Activated CD8-positive, alpha-beta T cell treated with anti-CD3 and anti-CD28 coated beads for 36 hours (primary cell): ENCODE measurements at regions not wholly inside any gene's neighbourhood (a gene's known extent, or its start where the extent isn't known, plus 50 kb on each side); places are given as distances from the start of the nearest gene placed in this dataset.

ENCODE experiments used
- ATAC-seq: fragments of 200-7000 bp; cut with Tn5 transposase; one replicate; pipeline ENCODE4 v1.10.0; 2021; ENCODE audit warnings: mild to moderate bottlenecking, moderate library complexity
- CTCF ChIA-PET: fragments of 350-600 bp; sonication (Branson Sonifier 250); formaldehyde crosslinking; loops from one replicate; lab custom pipeline; 2021; ENCODE audit warnings: antibody characterized with exemption; lab: Charles Lee
- POLR2A ChIA-PET: fragments of 350-600 bp; sonication (Branson Sonifier 250); formaldehyde crosslinking; loops from one replicate; lab custom pipeline; 2021; ENCODE audit warnings: antibody characterized with exemption; lab: Charles Lee
- DNase-seq: peaks from one replicate; pipeline ENCODE4 v3.0.0-alpha.2; 2020
- H3K27ac Mint-ChIP-seq: one replicate; pipeline ENCODE4 v1.8.0; 2021; ENCODE audit warnings: mild to moderate bottlenecking, mixed read lengths
- H3K27me3 Mint-ChIP-seq: one replicate; pipeline ENCODE4 v1.8.0; 2021; ENCODE audit warnings: mixed read lengths
- H3K36me3 Mint-ChIP-seq: one replicate; pipeline ENCODE4 v1.8.0; 2021; ENCODE audit warnings: low read depth, mixed read lengths
- H3K4me1 Mint-ChIP-seq: one replicate; pipeline ENCODE4 v1.8.0; 2021; ENCODE audit warnings: low read depth, mixed read lengths
- H3K4me3 Mint-ChIP-seq: one replicate; pipeline ENCODE4 v1.8.0; 2021; ENCODE audit warnings: mild to moderate bottlenecking, moderate library complexity, mixed read lengths
- H3K9me3 Mint-ChIP-seq: one replicate; pipeline ENCODE4 v1.8.0; 2021; ENCODE audit warnings: mixed read lengths
- intact Hi-C: fragments of 100-400 bp; cut with micrococcal nuclease; formaldehyde crosslinking; loops from one replicate; pipeline ENCODE4 v1.10.0; 2022
- TF ChIP-seq, protein P1 (sequence below): fragments of 200-600 bp; IDR thresholded peaks from one replicate; pipeline ENCODE4 v1.8.0; 2022; ENCODE audit warnings: antibody characterized with exemption, mild to moderate bottlenecking

GRCh38 chr2:144673456-144673855 lies 153.5 kb upstream of the ZEB2 start:
- CTCF ChIA-PET: no interaction called here
- TF ChIP-seq, protein P1, sequence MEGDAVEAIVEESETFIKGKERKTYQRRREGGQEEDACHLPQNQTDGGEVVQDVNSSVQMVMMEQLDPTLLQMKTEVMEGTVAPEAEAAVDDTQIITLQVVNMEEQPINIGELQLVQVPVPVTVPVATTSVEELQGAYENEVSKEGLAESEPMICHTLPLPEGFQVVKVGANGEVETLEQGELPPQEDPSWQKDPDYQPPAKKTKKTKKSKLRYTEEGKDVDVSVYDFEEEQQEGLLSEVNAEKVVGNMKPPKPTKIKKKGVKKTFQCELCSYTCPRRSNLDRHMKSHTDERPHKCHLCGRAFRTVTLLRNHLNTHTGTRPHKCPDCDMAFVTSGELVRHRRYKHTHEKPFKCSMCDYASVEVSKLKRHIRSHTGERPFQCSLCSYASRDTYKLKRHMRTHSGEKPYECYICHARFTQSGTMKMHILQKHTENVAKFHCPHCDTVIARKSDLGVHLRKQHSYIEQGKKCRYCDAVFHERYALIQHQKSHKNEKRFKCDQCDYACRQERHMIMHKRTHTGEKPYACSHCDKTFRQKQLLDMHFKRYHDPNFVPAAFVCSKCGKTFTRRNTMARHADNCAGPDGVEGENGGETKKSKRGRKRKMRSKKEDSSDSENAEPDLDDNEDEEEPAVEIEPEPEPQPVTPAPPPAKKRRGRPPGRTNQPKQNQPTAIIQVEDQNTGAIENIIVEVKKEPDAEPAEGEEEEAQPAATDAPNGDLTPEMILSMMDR: no peak
- no peak for ATAC-seq

DNA sequence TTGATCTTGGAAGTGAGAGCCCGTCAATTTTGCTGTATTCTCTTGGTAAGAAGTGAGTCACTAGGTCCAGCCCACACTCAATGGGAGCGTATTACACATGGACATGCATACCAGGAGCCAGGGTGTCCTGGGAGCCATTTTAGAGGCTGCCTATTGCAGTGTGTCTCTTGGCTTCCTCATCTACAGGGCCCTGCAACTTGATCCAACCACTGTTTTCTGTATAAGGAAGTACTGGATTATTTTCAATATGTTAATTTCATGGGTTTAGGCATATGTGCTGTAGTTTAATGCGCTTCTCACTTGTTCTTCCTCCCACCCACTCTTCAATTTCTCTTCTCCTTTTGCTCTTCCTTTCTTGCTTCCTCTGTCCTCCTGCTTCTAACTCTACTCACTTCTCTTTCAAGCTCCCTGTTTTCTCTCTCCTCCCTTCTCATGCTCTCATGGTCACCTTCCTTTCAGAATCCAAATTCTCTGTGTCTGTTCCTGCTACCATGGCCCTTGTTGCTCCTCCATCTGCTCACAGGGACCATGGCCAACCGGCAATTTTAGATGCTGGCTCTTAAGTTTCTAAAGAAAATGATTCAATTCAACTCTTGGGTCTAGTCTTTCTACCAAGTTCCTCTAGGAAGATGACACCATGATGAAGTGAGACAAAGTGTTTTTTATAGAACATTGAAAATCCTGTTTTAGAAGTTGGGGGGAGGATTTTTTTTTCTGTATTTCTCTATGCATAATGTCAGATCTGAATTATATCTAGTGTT lies 152.0 kb upstream of the ZEB2 start:
- no peak for ATAC-seq
- intact Hi-C loops: no loop called here
- TF ChIP-seq, protein P1: no peak
- H3K4me3 Mint-ChIP-seq: no peak overlapping the region
- H3K27ac Mint-ChIP-seq: no peak overlapping the region
- ChIA-PET CTCF (no interaction called here), POLR2A (interaction anchor here (0.9 kb wide), 1 partner anchor 29 kb away, joined by 3 read pairs; no protein-coding TSS in a partner anchor)
- H3K36me3 Mint-ChIP-seq: no peaks in the 10 kb centered on the region
- H3K9me3 Mint-ChIP-seq: no peaks in the 10 kb centered on the region
- no peaks in the 10 kb centered on the region for H3K4me1 Mint-ChIP-seq
- no peaks in the 10 kb centered on the region for H3K27me3 Mint-ChIP-seq
- DNase-seq: no peak

More at GRCh38 chr2:144673456-144673855, 153.5 kb upstream of the ZEB2 start:
- Mint-ChIP-seq H3K27ac (no peak overlapping the region), H3K9me3 (no peaks in the 10 kb centered on the region), H3K4me3 (no peak overlapping the region), H3K27me3 (no peaks in the 10 kb centered on the region), H3K36me3 (no peaks in the 10 kb centered on the region), H3K4me1 (no peaks in the 10 kb centered on the region)
- intact Hi-C loops: no loop called here
- no peak for DNase-seq
- POLR2A ChIA-PET: no interaction called here

DNA sequence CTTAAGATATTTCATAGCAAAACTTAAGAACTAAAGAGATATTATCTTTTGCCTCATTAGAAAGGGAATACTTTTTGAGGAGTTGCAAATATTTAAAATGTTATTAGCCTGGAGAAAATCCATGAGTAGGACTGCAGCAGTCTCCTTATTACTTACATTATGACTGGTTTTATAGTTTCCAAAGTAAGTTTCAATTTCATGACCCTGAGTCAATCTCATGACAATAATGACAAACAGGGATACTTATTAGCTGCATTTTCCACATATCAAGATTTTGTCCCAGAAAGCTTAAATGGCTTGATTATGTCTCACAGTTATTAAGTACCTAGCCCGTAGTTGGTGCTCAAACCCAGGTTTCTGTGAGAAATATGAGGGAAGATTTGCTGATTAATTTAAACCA lies 150.8 kb upstream of the ZEB2 start:
- no peak for DNase-seq
- no peak overlapping the region for H3K4me3 Mint-ChIP-seq
- H3K36me3 Mint-ChIP-seq: no peaks in the 10 kb centered on the region
- H3K4me1 Mint-ChIP-seq: peaks cover 2% of the 10 kb centered on the region
- ChIA-PET POLR2A (no interaction called here), CTCF (no interaction called here)
- TF ChIP-seq, protein P1: no peak
- no peaks in the 10 kb centered on the region for H3K27me3 Mint-ChIP-seq
- no peak for ATAC-seq
- no peak overlapping the region for H3K27ac Mint-ChIP-seq
- intact Hi-C loops: no loop called here
- H3K9me3 Mint-ChIP-seq: no peaks in the 10 kb centered on the region

GRCh38 chr2:144670080-144670479 lies 150.2 kb upstream of the ZEB2 start:
- ChIA-PET CTCF (no interaction called here), POLR2A (no interaction called here)
- intact Hi-C loops: no loop called here
- H3K4me3 Mint-ChIP-seq: no peak overlapping the region
- peaks cover 2% of the 10 kb centered on the region for H3K4me1 Mint-ChIP-seq
- no peaks in the 10 kb centered on the region for H3K36me3 Mint-ChIP-seq
- no peak overlapping the region for H3K27ac Mint-ChIP-seq
- ATAC-seq (no peak), DNase-seq (no peak)
- no peaks in the 10 kb centered on the region for H3K9me3 Mint-ChIP-seq
- TF ChIP-seq, protein P1: no peak
- no peaks in the 10 kb centered on the region for H3K27me3 Mint-ChIP-seq

DNA sequence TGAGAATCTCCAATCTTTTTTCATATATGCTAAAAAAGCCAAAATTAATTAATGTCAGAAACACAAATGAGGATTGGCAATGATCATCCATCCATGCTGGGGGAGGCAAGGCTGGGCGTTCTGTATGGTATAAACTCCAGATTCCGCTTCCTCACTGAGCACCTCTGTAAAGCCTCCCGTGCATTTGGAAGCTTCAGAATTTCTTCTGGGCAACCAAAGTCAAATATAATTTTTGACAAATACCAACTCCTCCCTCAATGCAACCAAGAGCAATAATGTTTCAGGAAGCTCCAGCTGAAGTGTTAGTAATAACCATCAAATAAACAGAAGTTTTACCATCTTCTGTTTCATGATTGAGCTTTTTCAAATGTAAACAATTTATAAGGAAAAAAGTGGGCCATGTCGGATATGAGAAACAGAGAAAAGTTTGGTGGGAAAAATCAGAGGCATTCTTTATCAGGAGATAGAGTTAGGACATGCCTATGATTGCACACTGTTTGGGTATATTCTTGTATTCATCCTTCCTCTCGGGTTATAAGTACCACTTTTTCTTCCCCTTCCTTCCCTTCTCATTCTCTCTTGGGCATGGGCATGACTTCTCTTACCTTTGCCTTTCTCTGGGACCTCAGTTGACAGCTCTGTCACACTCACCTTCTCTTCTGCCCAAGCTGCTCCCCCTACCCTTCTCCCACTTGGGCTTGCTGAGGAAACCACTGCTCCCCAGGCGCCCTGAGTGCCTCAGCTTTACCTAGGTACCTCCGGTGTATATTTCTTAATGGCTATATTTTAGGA lies 149.5 kb upstream of the ZEB2 start:
- Mint-ChIP-seq H3K27ac (no peak overlapping the region), H3K4me1 (peaks cover 2% of the 10 kb centered on the region), H3K36me3 (no peaks in the 10 kb centered on the region), H3K9me3 (no peaks in the 10 kb centered on the region), H3K27me3 (no peaks in the 10 kb centered on the region), H3K4me3 (no peak overlapping the region)
- TF ChIP-seq, protein P1: no peak
- ChIA-PET POLR2A (no interaction called here), CTCF (no interaction called here)
- ATAC-seq (no peak), DNase-seq (no peak)
- intact Hi-C loops: no loop called here
